GM12801 (cell line): ENCODE measurements at regions not wholly inside any gene's neighbourhood (a gene's known extent, or its start where the extent isn't known, plus 50 kb on each side); places are given as distances from the start of the nearest gene placed in this dataset.

Source experiments
- CTCF ChIP-seq: IDR thresholded peaks from one replicate; pipeline ENCODE4 v1.5.1; 2011; ENCODE audit warnings: control low read depth; ENCODE audit not compliant: insufficient read length; ENCODE audit errors: extremely low read depth

DNA sequence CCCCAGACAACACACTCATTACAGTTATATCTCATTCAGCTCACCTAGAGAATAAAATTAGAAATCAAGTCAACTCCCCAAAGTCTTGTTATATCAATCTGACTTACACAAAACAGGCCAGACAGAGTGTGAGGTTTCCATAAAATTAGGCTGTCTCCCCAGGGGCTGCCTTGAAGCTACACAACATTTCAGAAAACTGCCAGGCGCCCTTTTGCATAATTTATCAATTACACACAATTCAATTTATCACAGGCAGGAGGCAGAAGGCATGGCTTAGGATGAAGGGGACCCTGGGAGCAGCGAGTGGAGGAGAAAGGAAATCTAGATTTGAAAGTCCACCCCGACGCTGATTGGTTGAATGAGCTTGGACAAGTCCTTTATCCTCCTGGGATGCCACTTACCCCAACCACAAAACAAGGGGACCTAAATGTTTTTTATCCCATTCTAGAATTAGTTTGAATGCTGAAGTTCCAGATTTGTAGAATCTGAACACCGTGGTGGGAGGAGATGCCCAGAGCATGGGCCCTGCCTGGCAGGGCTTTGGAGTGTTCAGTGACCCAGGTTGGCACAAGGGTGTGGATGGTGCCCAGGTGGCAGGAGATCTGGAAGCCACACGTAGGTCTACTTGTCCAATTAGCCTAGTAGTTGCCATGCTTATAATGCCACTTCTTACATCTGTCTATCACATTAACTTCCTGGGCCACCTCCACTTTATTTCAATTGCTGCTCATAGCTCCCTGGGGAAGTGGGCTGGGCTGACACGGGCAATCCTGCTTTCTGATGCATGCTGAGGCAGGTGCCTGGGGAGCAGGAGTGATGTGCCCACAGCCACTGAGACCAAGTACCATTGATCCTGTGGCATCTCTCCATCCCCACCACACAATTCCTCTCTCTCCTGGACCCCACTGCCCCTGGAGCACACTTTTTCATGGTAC lies 119.8 kb upstream of the TLE3 start:
- TF ChIP-seq CTCF = no peak

DNA sequence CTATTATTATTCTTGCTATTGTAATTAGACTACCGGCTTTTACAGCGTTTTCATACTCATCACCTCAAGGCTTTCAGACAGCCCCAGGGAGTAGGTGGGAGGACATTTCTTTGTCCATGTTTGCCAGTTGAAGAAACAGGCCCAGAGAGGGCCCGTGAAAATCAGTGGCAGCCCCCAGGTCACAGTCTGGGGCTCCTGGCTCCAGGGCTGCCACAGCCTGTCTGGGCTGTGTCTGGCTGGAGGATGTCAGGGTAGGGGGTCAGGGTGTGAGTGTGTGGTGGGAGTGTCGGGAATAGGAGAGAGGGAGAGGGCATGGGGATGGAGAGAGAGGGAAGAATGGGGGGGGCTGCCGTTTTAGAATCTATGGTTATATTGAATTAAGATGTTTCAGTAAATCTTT lies 118.2 kb upstream of the TLE3 start:
- TF ChIP-seq CTCF = no peak

GRCh38 chr15:70214941-70215635 lies 117.4 kb upstream of the TLE3 start:
- no peak for TF ChIP-seq CTCF

- TF ChIP-seq CTCF = no peak
Observed at GRCh38 chr15:70214276-70214675, 116.6 kb upstream of the TLE3 start.

GRCh38 chr15:70213794-70214193 lies 116.1 kb upstream of the TLE3 start:
- no peak for TF ChIP-seq CTCF

DNA sequence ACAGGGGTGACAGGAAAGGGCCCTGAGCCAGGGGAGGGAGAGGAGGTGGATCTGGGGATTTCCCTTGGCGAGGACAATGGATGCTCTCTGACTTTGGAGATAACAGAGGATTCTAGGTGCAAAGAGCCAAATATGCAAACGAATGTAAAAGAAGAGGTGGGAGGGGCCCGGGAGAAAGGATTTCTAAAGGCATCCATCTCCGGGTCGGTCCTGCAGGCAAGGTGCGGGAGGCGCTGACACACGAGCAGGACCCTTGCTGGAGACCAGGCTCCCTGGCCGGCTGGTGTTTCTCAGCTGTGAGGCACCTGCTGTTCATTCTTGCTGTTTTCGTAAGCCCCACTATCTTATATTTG lies 115.2 kb upstream of the TLE3 start:
- TF ChIP-seq CTCF = no peak

DNA sequence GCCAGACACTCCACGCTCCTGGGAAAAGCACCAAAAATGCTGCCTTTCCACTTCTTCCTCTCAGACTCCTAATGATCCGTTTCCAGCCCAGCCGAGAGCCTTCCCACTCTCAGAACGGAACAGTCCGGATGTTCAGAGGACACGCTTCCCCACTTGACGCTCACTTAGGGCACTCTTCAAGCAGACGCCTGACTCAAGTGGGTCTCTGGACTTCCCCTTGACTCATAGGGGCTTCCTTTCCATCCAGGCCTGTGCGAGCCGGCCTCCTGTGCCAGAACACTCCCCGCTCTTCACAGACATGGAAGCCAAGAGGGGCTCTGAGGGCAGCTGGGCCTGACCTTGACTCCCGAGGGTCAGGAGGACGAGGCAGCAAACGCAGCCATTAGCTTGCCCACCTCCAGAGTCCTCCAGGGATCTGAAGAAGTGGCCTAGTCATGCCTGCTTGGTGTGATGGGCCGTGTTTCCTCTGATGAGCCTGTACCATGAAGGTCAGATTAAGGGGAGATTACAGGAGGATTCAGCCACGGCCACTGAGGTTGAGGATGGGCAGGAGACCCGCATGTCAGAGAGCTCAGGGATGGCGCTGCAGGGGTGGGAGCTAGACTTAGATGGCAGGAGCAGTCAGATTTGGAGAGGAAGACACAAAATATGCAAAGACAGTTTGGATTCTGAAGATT lies 114.7 kb upstream of the TLE3 start:
- TF ChIP-seq CTCF = no peak
